Lung (tissue), 11 donors: ENCODE measurements at regions not wholly inside any gene's neighbourhood (a gene's known extent, or its start where the extent isn't known, plus 50 kb on each side); places are given as distances from the start of the nearest gene placed in this dataset.

Experiments used
- ATAC-seq: fragments of 200-7000 bp; cut with Tn5 transposase; one replicate; pipeline ENCODE4 v1.9.1; 2020; ENCODE audit warnings: moderate number of reproducible peaks; ENCODE audit not compliant: insufficient read depth, low FRiP score
- DNase-seq, 3 donors: peaks; one replicate each; pipeline ENCODE4 v3.0.0-alpha.2; 2013 to 2017
- H3K27ac ChIP-seq, 2 donors: one replicate each; pipeline ENCODE4 v1.5.1; 2013; ENCODE audit warnings: mild to moderate bottlenecking in 2 of 2, moderate library complexity in 2 of 2, control low read depth in 1 of 2, inconsistent platforms in 1 of 2, low read depth in 1 of 2, low read length in 1 of 2
- H3K27me3 ChIP-seq, 3 donors: one replicate each; pipeline ENCODE4 v1.5.1; 2013; ENCODE audit warnings: low read length in 2 of 3; ENCODE audit not compliant: control insufficient read depth in 3 of 3, insufficient read depth in 3 of 3
- H3K36me3 ChIP-seq, 4 donors: one replicate each; pipeline ENCODE4 v1.5.1; 2013; ENCODE audit warnings: low read length in 4 of 4, mild to moderate bottlenecking in 1 of 4, moderate library complexity in 1 of 4; ENCODE audit not compliant: control insufficient read depth in 4 of 4, insufficient read depth in 4 of 4
- H3K4me1 ChIP-seq, 5 donors: one replicate each; pipeline ENCODE4 v1.5.1; 2013; ENCODE audit warnings: low read length in 5 of 5, mild to moderate bottlenecking in 2 of 5, moderate library complexity in 1 of 5; ENCODE audit not compliant: control insufficient read depth in 5 of 5, insufficient read depth in 5 of 5
- H3K4me3 ChIP-seq: one replicate; pipeline ENCODE4 v1.5.1; 2013; ENCODE audit warnings: mild to moderate bottlenecking, control low read depth, moderate library complexity
- H3K9ac ChIP-seq, 2 donors: one replicate each; pipeline ENCODE4 v1.5.1; 2013; ENCODE audit warnings: low read length in 2 of 2, control low read depth in 1 of 2; ENCODE audit not compliant: insufficient read depth in 1 of 2
- H3K9me3 ChIP-seq, 4 donors: one replicate each; pipeline ENCODE4 v1.5.1; 2013; ENCODE audit warnings: low read length in 3 of 4, mild to moderate bottlenecking in 1 of 4, moderate library complexity in 1 of 4; ENCODE audit not compliant: control insufficient read depth in 4 of 4, insufficient read depth in 3 of 4
- WGBS, 2 donors: extraction: QIAGEN DNeasy Blood & Tissue Kit; methylation state at CpG; one replicate each; pipeline ENCODE4 v1.1.7; 2013; 5-methylcytosine and 5-hydroxymethylcytosine counted together
- TF ChIP-seq, protein P1 (sequence below): IDR thresholded peaks from 2 replicates; pipeline ENCODE4 v1.5.1; 2012; ENCODE audit warnings: mild to moderate bottlenecking; ENCODE audit errors: control extremely low read depth, extremely low read depth
- donor health status: control.
- donor health status: control.
- donor health status: Bipolar disorder and iron deficiency.
- donor health status: healthy.
- donor health status: DM: yes; HTN: yes; CAD: no.

DNA sequence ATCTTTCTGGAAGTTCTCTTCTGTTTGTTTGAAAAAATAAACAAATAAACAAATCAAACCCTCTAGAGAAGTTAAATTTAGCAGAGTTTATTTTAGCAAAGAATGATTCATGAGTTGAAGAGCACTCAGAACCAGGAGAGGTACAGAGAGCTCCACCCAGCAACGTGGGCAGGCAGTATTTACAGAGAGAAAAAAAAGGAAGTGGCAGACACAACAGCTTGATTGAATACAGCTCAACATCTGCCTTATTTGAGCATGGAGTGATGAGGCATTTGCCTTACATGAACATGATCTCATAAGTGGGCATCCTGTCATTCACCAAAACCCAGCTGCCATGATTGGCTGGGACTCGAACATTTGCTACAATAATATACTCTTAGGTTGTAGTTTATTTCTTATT, 381.6 kb upstream of the ADAMTS16 start:
- Histone ChIP-seq H3K27ac (no peak overlapping the region), H3K9me3 (no peaks in the 10 kb centered on the region), H3K36me3 (no peaks in the 10 kb centered on the region), H3K9ac (no peak overlapping the region), H3K27me3 (no peaks in the 10 kb centered on the region), H3K4me3 (no peak overlapping the region), H3K4me1 (no peaks in the 10 kb centered on the region)
- TF ChIP-seq, protein P1, sequence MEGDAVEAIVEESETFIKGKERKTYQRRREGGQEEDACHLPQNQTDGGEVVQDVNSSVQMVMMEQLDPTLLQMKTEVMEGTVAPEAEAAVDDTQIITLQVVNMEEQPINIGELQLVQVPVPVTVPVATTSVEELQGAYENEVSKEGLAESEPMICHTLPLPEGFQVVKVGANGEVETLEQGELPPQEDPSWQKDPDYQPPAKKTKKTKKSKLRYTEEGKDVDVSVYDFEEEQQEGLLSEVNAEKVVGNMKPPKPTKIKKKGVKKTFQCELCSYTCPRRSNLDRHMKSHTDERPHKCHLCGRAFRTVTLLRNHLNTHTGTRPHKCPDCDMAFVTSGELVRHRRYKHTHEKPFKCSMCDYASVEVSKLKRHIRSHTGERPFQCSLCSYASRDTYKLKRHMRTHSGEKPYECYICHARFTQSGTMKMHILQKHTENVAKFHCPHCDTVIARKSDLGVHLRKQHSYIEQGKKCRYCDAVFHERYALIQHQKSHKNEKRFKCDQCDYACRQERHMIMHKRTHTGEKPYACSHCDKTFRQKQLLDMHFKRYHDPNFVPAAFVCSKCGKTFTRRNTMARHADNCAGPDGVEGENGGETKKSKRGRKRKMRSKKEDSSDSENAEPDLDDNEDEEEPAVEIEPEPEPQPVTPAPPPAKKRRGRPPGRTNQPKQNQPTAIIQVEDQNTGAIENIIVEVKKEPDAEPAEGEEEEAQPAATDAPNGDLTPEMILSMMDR = no peak
- ATAC-seq (peak; percentile 41), DNase-seq (no peak)
- 38 to 45% methylated on average over 2 of the region's 2 CpGs for WGBS, 2 donors

GRCh38 chr5:4758996-4759395, 381.1 kb upstream of the ADAMTS16 start:
- no peaks in the 10 kb centered on the region for H3K27me3 ChIP-seq
- 78 to 81% methylated on average over 3 of the region's 3 CpGs for WGBS, 2 donors
- TF ChIP-seq, protein P1 = no peak
- ATAC-seq = no peak
- no peaks in the 10 kb centered on the region for H3K4me1 ChIP-seq
- DNase-seq = no peak
- H3K36me3 ChIP-seq = no peaks in the 10 kb centered on the region
- H3K27ac ChIP-seq = no peak overlapping the region
- no peak overlapping the region for H3K4me3 ChIP-seq
- no peak overlapping the region for H3K9ac ChIP-seq
- no peaks in the 10 kb centered on the region for H3K9me3 ChIP-seq

- H3K27ac ChIP-seq = no peak overlapping the region
- H3K36me3 ChIP-seq = no peaks in the 10 kb centered on the region
- DNase-seq = no peak
- no peak overlapping the region for H3K9ac ChIP-seq
- H3K4me3 ChIP-seq = no peak overlapping the region
- H3K27me3 ChIP-seq = no peaks in the 10 kb centered on the region
- H3K4me1 ChIP-seq = no peaks in the 10 kb centered on the region
- TF ChIP-seq, protein P1 = no peak
- WGBS, 2 donors = 91 to 92% methylated on average over 3 of the region's 3 CpGs
- no peaks in the 10 kb centered on the region for H3K9me3 ChIP-seq
- ATAC-seq = no peak
Measured at GRCh38 chr5:4762316-4762715, 377.8 kb upstream of the ADAMTS16 start.

DNA sequence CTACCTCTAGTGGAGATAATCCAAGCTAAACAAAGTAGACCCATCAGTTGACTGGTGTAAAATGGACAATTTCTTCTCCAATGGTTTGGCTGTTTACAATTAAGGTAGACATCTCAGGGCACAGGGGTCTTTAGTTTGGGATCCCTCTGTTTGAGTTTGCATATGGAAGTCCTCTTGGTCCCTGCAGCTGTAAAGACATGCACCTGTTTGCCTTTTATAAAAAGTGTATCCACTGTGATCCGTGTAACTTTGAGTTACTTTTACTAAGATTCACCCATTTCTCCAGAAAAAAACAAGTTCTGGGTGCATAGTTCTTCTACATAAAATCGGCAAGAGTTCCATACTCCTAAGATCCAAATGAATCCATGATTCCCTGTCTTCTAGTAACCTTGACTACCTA, 374.7 kb upstream of the ADAMTS16 start:
- H3K36me3 ChIP-seq = no peaks in the 10 kb centered on the region
- H3K4me1 ChIP-seq = no peaks in the 10 kb centered on the region
- TF ChIP-seq, protein P1 = no peak
- no peak overlapping the region for H3K4me3 ChIP-seq
- ATAC-seq (no peak), DNase-seq (no peak)
- no peaks in the 10 kb centered on the region for H3K9me3 ChIP-seq
- H3K9ac ChIP-seq = no peak overlapping the region
- 92 to 95% methylated on average over 2 of the region's 2 CpGs for WGBS, 2 donors
- no peaks in the 10 kb centered on the region for H3K27me3 ChIP-seq
- no peak overlapping the region for H3K27ac ChIP-seq
